Sigmoid colon (tissue), 6 donors: ENCODE measurements at regions not wholly inside any gene's neighbourhood (a gene's known extent, or its start where the extent isn't known, plus 50 kb on each side); places are given as distances from the start of the nearest gene placed in this dataset.
A peak's percentile ranks its signal among the peaks of the same experiment; 100 is the strongest.

Experiments
- DNase-seq: peaks from one replicate; pipeline ENCODE4 v3.0.0-alpha.2; 2019
- H3K27ac ChIP-seq, 4 donors: fragments of 200-600 bp; sonication (generic); one replicate each; pipeline ENCODE4 v1.5.1; 2016 to 2019; ENCODE audit warnings: mild to moderate bottlenecking in 1 of 4
- H3K27me3 ChIP-seq, 3 donors: fragments of 200-600 bp; sonication (generic); one replicate each; pipeline ENCODE4 v1.5.1; 2019; ENCODE audit warnings: mild to moderate bottlenecking in 1 of 3
- H3K36me3 ChIP-seq, 4 donors: fragments of 200-600 bp; sonication (generic); one replicate each; pipeline ENCODE4 v1.5.1; 2016 to 2019
- H3K4me1 ChIP-seq, 4 donors: fragments of 200-600 bp; sonication (generic); one replicate each; pipeline ENCODE4 v1.5.1; 2017 to 2019
- H3K4me3 ChIP-seq, 4 donors: fragments of 200-600 bp; sonication (generic); one replicate each; pipeline ENCODE4 v1.5.1; 2017 to 2019; ENCODE audit warnings: mild to moderate bottlenecking in 2 of 4, moderate library complexity in 1 of 4
- H3K9me3 ChIP-seq, 4 donors: fragments of 200-600 bp in 3 of 4; sonication (generic) in 3 of 4; one replicate each; pipeline versions ENCODE4 v1.5.1 to v1.6.1; 2013 to 2019
- EP300 ChIP-seq, 4 donors: sonication (generic); formaldehyde crosslinking; IDR thresholded peaks; one replicate each; pipeline ENCODE4 v1.6.1; 2017; ENCODE audit warnings: antibody characterized with exemption in 4 of 4
- POLR2A ChIP-seq, 2 donors: fragments of 450-650 bp; IDR thresholded peaks; one replicate each; pipeline ENCODE4 v1.6.1; 2016; ENCODE audit warnings: antibody characterized with exemption in 2 of 2, mild to moderate bottlenecking in 2 of 2, moderate library complexity in 2 of 2
- POLR2AphosphoS5 ChIP-seq, 4 donors: sonication (generic); formaldehyde crosslinking; IDR thresholded peaks; one replicate each; pipeline ENCODE4 v1.6.1; 2017; ENCODE audit warnings: antibody characterized with exemption in 4 of 4
- WGBS, 2 donors: extraction: QIAGEN DNeasy Blood & Tissue Kit; methylation state at CpG; one replicate each; pipeline ENCODE4 v1.1.7; 2013; 5-methylcytosine and 5-hydroxymethylcytosine counted together
- intact Hi-C: fragments of 100-400 bp; cut with DNase I; formaldehyde crosslinking; loops from one replicate; pipeline ENCODE4 v1.15.1; 2023
- TF ChIP-seq, protein P1 (sequence below), 4 experiments: fragments of 450-650 bp in 3 of 4; fragments of 200-600 bp in 1 of 4; IDR thresholded peaks; one replicate each; pipeline ENCODE4 v1.5.1; 2016 to 2019; ENCODE audit warnings: antibody characterized with exemption in 4 of 4, mild to moderate bottlenecking in 3 of 4, moderate library complexity in 2 of 4
- donor health status: healthy with polysubstance abuse.
- donor health status: healthy.

DNA sequence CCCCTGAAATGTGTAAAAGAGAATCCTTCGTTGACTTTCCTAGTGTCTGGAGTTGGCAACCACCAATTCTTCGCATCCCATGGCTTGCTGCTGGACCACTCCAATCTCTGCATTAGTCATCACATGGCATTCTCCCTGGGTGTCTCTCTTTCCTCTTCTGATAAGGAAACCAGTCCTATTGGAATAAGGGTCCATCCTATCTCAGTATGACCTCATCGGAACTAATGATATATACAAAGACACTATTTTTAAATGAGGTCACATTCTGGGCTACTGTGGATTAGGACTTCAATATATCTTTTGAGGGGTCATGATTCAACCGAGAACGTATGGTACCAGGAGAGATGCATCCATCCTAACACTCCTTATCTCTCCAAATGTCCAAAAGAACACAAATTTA is 259.1 kb upstream of the CPEB2 start:
- DNase-seq = no peak
- 92 to 93% methylated on average over 5 of the region's 5 CpGs for WGBS, 2 donors
- intact Hi-C loops = loop anchor here (10.0 kb wide), 1 partner anchor 422 kb away; no protein-coding TSS in a partner anchor
- Histone ChIP-seq H3K36me3 (no peaks in the 10 kb centered on the region), H3K4me1 (no peaks in the 10 kb centered on the region), H3K9me3 (no peaks in the 10 kb centered on the region), H3K4me3 (no peak overlapping the region), H3K27ac (no peak overlapping the region), H3K27me3 (no peaks in the 10 kb centered on the region)
- TF ChIP-seq, protein P1, sequence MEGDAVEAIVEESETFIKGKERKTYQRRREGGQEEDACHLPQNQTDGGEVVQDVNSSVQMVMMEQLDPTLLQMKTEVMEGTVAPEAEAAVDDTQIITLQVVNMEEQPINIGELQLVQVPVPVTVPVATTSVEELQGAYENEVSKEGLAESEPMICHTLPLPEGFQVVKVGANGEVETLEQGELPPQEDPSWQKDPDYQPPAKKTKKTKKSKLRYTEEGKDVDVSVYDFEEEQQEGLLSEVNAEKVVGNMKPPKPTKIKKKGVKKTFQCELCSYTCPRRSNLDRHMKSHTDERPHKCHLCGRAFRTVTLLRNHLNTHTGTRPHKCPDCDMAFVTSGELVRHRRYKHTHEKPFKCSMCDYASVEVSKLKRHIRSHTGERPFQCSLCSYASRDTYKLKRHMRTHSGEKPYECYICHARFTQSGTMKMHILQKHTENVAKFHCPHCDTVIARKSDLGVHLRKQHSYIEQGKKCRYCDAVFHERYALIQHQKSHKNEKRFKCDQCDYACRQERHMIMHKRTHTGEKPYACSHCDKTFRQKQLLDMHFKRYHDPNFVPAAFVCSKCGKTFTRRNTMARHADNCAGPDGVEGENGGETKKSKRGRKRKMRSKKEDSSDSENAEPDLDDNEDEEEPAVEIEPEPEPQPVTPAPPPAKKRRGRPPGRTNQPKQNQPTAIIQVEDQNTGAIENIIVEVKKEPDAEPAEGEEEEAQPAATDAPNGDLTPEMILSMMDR (IDR thresholded peaks at IDR 0.05) = no peak
- TF ChIP-seq EP300 (IDR thresholded peaks at IDR 0.05) = no peak
- TF ChIP-seq POLR2AphosphoS5 (IDR thresholded peaks at IDR 0.05) = no peak
- TF ChIP-seq POLR2A (IDR thresholded peaks at IDR 0.05) = no peak

DNA sequence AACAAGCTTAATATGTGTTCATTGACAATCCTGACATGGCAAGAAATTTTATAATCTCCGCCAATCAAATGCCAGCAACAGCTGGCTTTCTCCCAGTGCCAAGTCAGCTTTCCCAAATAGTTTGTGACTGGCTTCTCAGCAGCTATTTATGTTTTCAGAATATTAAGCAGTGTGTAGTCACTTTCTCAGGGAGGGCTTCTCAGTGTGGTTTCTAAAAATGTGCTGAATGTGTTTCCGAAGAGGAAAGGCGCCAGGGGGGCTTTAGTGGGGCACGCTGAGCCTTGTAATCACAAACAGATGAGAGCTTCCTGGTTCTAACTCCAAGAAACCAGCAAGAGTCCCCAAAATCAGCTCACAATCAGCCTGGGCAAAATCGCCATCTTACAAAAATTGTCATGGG is 258.7 kb upstream of the CPEB2 start:
- H3K4me1 ChIP-seq = no peaks in the 10 kb centered on the region
- TF ChIP-seq POLR2A (IDR thresholded peaks at IDR 0.05) = no peak
- H3K27me3 ChIP-seq = no peaks in the 10 kb centered on the region
- 85 to 90% methylated on average over 5 of the region's 5 CpGs for WGBS, 2 donors
- no peak overlapping the region for H3K4me3 ChIP-seq
- H3K36me3 ChIP-seq = no peaks in the 10 kb centered on the region
- H3K9me3 ChIP-seq = no peaks in the 10 kb centered on the region
- intact Hi-C loops = loop anchor here (10.0 kb wide), 1 partner anchor 421 kb away; no protein-coding TSS in a partner anchor
- H3K27ac ChIP-seq = no peak overlapping the region
- no peak for DNase-seq

DNA sequence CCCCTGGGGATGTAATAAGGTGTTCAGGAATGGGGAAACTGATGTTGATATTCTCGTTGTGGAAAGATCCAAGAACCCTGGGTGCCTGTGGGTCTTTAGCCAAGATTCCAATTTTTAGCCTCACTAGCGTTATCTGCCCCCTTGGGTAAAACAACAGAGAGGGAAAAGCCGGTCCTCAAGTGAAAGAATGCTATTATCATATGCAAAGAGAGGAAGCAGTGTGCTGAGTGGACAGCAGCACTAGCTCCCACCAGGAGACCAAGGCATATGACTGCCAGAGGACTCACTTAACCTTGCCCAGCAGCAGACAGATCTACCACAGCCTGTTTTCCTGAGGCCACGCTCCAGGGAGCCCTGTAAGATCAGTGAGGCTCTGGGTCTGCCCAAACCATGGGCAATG is 257.9 kb upstream of the CPEB2 start:
- intact Hi-C loops = loop anchor here (10.0 kb wide), 1 partner anchor 420 kb away; no protein-coding TSS in a partner anchor
- Histone ChIP-seq H3K9me3 (no peaks in the 10 kb centered on the region), H3K4me1 (no peaks in the 10 kb centered on the region), H3K4me3 (no peak overlapping the region), H3K27me3 (no peaks in the 10 kb centered on the region), H3K27ac (no peak overlapping the region), H3K36me3 (no peaks in the 10 kb centered on the region)
- 60 to 66% methylated on average over 4 of the region's 4 CpGs for WGBS, 2 donors
- no peak for DNase-seq
- TF ChIP-seq POLR2A (IDR thresholded peaks at IDR 0.05) (no peak), POLR2AphosphoS5 (IDR thresholded peaks at IDR 0.05) (no peak), EP300 (IDR thresholded peaks at IDR 0.05) (no peak)
- TF ChIP-seq, protein P1 (IDR thresholded peaks at IDR 0.05) = no peak

DNA sequence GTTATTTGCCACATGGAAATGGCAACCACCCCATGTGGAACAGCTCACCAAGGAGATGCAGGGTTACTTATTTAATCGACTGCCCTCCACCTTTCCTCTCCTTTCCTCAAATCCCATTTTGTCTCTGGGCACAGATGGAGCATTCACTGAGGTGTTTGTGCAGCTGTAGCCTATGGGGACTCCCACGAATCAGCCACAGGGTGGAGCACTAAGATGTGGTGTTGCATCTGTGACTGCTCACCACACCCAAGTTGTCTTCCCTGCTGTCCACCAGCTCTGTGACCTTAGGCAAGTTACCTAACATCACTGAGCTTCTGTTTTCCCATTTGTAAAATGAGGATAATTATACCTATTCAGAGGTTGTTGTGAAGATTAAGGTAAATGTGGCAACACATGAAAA is 252.4 kb upstream of the CPEB2 start:
- Histone ChIP-seq H3K27me3 (no peaks in the 10 kb centered on the region), H3K4me3 (no peak overlapping the region), H3K4me1 (no peaks in the 10 kb centered on the region), H3K27ac (no peak overlapping the region), H3K36me3 (no peaks in the 10 kb centered on the region), H3K9me3 (no peaks in the 10 kb centered on the region)
- WGBS, 2 donors = 19 to 42% methylated on average over 2 of the region's 2 CpGs
- intact Hi-C loops = loop anchor here (10.0 kb wide), 1 partner anchor 415 kb away; no protein-coding TSS in a partner anchor
- TF ChIP-seq POLR2A (IDR thresholded peaks at IDR 0.05) (no peak), EP300 (IDR thresholded peaks at IDR 0.05) (no peak)
- TF ChIP-seq, protein P1 (IDR thresholded peaks at IDR 0.05) = peak; percentile 23 to 45 (median 36)
- DNase-seq = peak; percentile 71

DNA sequence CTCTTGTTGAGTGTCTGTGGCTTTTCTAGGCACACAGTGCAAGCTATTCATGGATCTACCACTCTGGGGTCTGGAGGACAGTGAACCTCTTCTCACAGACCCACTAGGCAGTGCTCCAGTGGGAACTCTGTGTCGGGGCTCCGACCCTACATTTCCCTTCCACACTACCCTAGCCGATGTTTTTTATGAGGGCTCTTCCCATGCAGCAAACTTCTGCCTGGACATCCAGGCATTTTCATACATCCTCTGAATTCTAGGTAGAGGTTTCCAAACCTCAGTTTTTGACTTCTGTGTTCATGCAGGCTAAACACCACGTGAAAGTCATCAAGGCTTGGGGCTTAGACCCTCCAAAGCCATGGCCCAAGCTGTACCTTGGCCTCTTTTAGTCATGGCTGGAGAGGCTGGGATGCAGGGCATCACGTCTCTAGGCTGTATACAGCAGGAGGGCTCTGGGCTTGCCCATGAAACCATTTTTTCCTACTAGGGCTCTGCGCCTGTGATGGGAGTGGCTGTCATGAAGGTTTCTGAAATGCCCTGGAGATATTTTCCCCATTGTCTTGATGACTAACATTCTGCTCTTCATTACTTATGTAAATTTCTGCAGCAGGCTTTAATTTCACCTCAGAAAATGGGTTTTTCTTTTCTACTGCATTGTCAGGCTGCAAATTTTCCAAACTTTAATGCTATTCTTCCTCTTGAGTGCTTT is 249.8 kb upstream of the CPEB2 start:
- WGBS, 2 donors = 75 to 85% methylated on average over 6 of the region's 6 CpGs

More for the DNA sequence above, 249.8 kb upstream of the CPEB2 start:
- H3K27me3 ChIP-seq = no peaks in the 10 kb centered on the region
- H3K9me3 ChIP-seq = no peaks in the 10 kb centered on the region
- DNase-seq = no peak
- no peaks in the 10 kb centered on the region for H3K4me1 ChIP-seq
- no peak overlapping the region for H3K4me3 ChIP-seq
- TF ChIP-seq, protein P1 (IDR thresholded peaks at IDR 0.05) = no peak
- no peak for TF ChIP-seq POLR2AphosphoS5 (IDR thresholded peaks at IDR 0.05)
- no peak for TF ChIP-seq EP300 (IDR thresholded peaks at IDR 0.05)
- no peak for TF ChIP-seq POLR2A (IDR thresholded peaks at IDR 0.05)
- no peaks in the 10 kb centered on the region for H3K36me3 ChIP-seq
- no peak overlapping the region for H3K27ac ChIP-seq
- intact Hi-C loops = no loop called here
